SK-N-SH (cell line): ENCODE measurements at regions not wholly inside any gene's neighbourhood (a gene's known extent, or its start where the extent isn't known, plus 50 kb on each side); places are given as distances from the start of the nearest gene placed in this dataset.

ENCODE experiments used
- CTCF ChIP-seq: fragments of 200-600 bp; sonication (generic); IDR thresholded peaks from 2 replicates; pipeline ENCODE4 v1.6.1; 2017; ENCODE audit warnings: antibody characterized with exemption, mild to moderate bottlenecking, moderate library complexity
- EZH2phosphoT487 ChIP-seq: fragments of 200-600 bp; sonication (generic); IDR thresholded peaks from 2 replicates; pipeline ENCODE4 v1.6.1; 2017; ENCODE audit warnings: low read depth, mixed run types, mild to moderate bottlenecking, antibody characterized with exemption, moderate library complexity, borderline replicate concordance
- GABPA ChIP-seq: IDR thresholded peaks from 2 replicates; pipeline ENCODE4 v1.4.0; 2012; ENCODE audit warnings: low read depth, mild to moderate bottlenecking
- GATA2 ChIP-seq: sonication (generic); formaldehyde crosslinking; IDR thresholded peaks from 2 replicates; pipeline ENCODE4 v1.5.0; 2020; ENCODE audit warnings: mild to moderate bottlenecking, missing genetic modification reagents
- MAX ChIP-seq: IDR thresholded peaks from 2 replicates; pipeline ENCODE4 v1.4.0; 2012; ENCODE audit warnings: low read depth
- RAD21 ChIP-seq: IDR thresholded peaks from 2 replicates; pipeline ENCODE4 v1.6.1; 2012; ENCODE audit warnings: mild to moderate bottlenecking, low read length

DNA sequence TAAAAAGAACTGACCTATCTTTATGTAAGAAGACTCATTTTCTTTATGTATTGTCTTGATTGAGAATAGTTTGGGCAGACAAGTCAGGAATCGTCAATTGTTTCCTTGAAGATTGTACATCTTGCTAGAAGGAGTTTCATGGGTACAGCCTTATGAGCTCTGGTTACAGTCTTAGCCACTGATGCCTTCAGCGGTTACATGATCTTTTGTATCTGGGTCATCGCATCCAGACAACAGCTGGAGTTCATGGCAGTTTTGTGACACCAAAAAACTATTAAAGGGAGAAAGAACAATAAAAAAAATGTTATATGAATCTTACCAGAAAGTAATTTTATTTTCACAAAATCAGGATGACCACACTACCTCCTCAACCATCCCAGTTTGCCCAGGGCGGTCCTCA, 520.5 kb upstream of the CDH7 start:
- TF ChIP-seq CTCF (no peak), GABPA (no peak), EZH2phosphoT487 (no peak), RAD21 (no peak), GATA2 (no peak), MAX (no peak)
